ENCODE measurements at regions not wholly inside any gene's neighbourhood (a gene's known extent, or its start where the extent isn't known, plus 50 kb on each side); places are given as distances from the start of the nearest gene placed in this dataset.

DNA sequence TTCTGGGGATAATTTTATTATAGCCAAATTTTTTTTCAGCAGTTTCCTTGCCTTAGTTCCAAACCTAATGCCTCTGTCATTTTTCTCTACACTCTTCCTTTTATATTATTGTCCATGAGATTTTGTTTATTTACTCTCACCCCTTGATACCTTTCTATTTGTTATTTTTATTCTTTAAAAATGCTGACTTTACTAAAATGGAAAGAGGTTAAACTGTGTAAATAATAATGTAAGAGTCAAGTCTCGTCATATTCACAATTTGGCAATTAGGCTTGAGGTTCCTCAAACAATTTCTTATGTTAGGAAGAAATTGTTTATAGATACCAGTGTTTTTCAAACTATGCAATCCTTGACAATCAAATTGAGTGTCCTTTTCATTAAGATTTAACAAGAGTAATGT lies 428.6 kb upstream of the CDH9 start:
- TF ChIP-seq, protein P1, sequence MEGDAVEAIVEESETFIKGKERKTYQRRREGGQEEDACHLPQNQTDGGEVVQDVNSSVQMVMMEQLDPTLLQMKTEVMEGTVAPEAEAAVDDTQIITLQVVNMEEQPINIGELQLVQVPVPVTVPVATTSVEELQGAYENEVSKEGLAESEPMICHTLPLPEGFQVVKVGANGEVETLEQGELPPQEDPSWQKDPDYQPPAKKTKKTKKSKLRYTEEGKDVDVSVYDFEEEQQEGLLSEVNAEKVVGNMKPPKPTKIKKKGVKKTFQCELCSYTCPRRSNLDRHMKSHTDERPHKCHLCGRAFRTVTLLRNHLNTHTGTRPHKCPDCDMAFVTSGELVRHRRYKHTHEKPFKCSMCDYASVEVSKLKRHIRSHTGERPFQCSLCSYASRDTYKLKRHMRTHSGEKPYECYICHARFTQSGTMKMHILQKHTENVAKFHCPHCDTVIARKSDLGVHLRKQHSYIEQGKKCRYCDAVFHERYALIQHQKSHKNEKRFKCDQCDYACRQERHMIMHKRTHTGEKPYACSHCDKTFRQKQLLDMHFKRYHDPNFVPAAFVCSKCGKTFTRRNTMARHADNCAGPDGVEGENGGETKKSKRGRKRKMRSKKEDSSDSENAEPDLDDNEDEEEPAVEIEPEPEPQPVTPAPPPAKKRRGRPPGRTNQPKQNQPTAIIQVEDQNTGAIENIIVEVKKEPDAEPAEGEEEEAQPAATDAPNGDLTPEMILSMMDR (IDR thresholded peaks at IDR 0.05; ENCODE audit: extremely low read depth, insufficient read depth, missing control alignments) = no peak
- DNase-seq (ENCODE audit: low spot score) = no peak
- in situ Hi-C loops (cut with MboI; ENCODE audit: low pct_unique_long_range_greater_than_20kb, low sequenced_read_pairs, unreplicated experiment) = no loop called here

DNA sequence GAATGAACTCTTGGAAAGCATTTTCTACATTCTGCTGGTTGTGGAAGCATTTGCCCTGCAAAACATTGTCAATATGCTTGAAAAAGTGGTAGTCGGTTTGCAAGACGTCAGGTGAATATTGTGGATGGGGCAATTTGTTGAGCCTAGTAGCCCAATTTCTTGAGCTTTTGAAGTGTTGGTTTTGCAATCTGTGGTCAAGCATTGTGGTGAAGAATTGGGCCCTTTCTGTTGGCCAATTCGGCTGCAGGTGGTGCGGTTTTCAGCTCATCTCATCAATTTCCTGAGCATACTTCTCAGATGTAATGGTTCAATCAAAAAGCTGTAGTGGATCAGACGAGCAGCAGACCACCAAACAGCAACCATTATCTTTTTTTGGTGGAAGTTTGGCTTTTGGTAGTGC lies 426.8 kb upstream of the CDH9 start:
- TF ChIP-seq, protein P1 (IDR thresholded peaks at IDR 0.05; ENCODE audit: extremely low read depth, insufficient read depth, missing control alignments) = no peak
- no peak for DNase-seq (ENCODE audit: low spot score)
- in situ Hi-C loops (cut with MboI; ENCODE audit: low pct_unique_long_range_greater_than_20kb, low sequenced_read_pairs, unreplicated experiment) = no loop called here

DNA sequence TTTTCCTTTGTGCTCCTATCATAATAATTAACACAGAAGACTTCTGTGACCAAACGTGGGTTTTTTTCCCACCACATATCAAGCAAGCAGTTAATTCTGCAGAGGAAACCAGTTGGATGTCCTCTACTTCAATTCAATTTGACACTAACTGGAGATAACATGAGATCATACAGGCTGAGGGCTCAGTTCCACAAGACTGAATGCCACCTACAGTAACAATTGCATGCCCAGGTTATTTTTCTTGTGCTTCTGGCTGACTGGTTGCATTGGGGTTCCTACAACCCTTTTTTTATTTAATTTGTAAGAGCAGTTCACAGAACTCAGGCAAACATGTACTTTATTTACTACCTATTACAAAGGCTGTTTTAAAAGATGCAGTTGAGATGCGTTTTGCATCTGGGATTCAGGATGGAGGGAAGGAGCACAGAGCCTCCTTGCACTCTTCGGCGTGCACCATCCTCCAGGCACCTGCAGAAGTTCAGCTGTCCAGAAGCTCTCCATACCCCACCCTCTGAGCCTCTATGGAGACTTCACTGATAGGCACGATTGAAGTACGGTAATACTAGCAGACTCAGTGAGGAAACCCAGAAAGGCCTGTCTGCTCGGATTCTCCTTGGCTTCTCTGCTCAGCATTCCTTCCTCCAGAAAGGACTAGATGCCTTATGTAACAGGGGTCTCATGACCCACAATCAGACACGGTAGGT lies 425.2 kb upstream of the CDH9 start:
- DNase-seq (ENCODE audit: low spot score) = no peak
- TF ChIP-seq, protein P1 (IDR thresholded peaks at IDR 0.05; ENCODE audit: extremely low read depth, insufficient read depth, missing control alignments) = no peak
- in situ Hi-C loops (cut with MboI; ENCODE audit: low pct_unique_long_range_greater_than_20kb, low sequenced_read_pairs, unreplicated experiment) = no loop called here

DNA sequence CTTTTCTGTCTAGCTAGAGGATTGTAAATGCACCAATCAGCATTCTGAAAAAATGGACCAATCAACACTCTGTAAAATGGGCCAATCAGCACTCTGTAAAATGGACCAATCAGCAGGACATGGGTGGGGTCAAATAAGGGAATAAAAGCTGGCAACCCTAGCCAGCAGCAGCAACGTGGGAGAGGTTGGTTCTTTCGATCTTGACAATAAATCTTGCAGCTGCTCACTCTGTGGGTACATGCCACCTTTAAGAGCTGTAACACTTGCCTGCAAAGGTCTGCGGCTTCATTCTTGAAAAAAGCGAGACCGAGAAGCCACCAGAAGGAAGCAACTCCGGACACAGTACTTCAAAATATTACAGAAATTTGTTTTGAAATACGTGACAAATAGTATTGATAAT lies 424.6 kb upstream of the CDH9 start:
- TF ChIP-seq, protein P1 (IDR thresholded peaks at IDR 0.05; ENCODE audit: extremely low read depth, insufficient read depth, missing control alignments) = no peak
- no peak for DNase-seq (ENCODE audit: low spot score)
- in situ Hi-C loops (cut with MboI; ENCODE audit: low pct_unique_long_range_greater_than_20kb, low sequenced_read_pairs, unreplicated experiment) = no loop called here

GRCh38 chr5:27458287-27458686 lies 419.9 kb upstream of the CDH9 start:
- TF ChIP-seq, protein P1 (IDR thresholded peaks at IDR 0.05; ENCODE audit: extremely low read depth, insufficient read depth, missing control alignments) = no peak
- DNase-seq (ENCODE audit: low spot score) = no peak
- in situ Hi-C loops (cut with MboI; ENCODE audit: low pct_unique_long_range_greater_than_20kb, low sequenced_read_pairs, unreplicated experiment) = no loop called here

DNA sequence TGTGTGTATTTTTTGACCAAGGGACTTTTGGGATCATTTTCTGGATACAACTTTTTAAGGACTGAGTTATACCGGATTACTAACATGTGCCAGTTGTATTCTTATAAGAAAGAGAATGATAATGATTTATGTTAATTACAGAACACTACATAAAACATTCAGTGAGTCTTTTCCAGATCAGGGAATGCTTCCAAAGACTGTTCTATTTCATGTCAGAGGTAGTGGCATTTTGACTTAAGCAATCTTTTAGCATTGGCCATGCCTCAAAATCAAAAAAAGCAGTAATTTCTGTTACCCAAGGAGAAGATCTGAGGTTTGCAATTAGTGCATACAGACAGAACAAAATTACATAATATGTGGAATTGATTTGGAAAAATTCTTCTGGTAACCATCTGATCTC lies 413.0 kb upstream of the CDH9 start:
- DNase-seq (ENCODE audit: low spot score) = no peak
- in situ Hi-C loops (cut with MboI; ENCODE audit: low pct_unique_long_range_greater_than_20kb, low sequenced_read_pairs, unreplicated experiment) = no loop called here
- TF ChIP-seq, protein P1 (IDR thresholded peaks at IDR 0.05; ENCODE audit: extremely low read depth, insufficient read depth, missing control alignments) = no peak
